GM12892 (cell line): ENCODE measurements at regions not wholly inside any gene's neighbourhood (a gene's known extent, or its start where the extent isn't known, plus 50 kb on each side); places are given as distances from the start of the nearest gene placed in this dataset.

Source experiments
- POLR2A ChIP-seq: IDR thresholded peaks from 2 replicates; pipeline ENCODE4 v1.6.1; 2011; ENCODE audit warnings: low read depth, low read length, control low read depth
- POLR2AphosphoS5 ChIP-seq: IDR thresholded peaks from 2 replicates; pipeline ENCODE4 v1.6.1; 2011; ENCODE audit warnings: low read depth, low read length, control low read depth
- TAF1 ChIP-seq: IDR thresholded peaks from 2 replicates; pipeline ENCODE4 v1.6.1; 2011; ENCODE audit warnings: low read depth, mild to moderate bottlenecking, control low read depth, low read length, borderline replicate concordance

DNA sequence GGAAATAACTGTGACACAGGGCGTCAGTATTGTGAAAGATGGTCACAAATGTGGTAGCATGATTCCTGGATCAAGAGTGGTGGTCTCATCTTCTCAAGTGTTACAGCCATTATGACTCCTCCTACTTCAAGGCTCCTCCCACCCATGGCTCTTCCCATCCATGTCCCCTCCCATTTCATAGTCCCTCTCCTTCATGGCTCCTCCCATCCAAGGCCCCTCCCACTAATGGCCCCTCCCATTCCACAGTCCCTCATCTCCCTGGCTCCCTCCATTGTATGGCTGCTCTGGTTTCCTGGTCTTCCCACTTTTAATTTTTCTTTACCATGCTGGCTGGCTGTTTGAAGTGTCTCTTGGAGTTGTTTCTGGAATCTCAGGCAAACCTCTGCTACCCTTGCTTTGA lies 1375.2 kb upstream of the TMEM132C start:
- TF ChIP-seq POLR2AphosphoS5 (no peak), POLR2A (no peak), TAF1 (no peak)
